ENCODE measurements at regions not wholly inside any gene's neighbourhood (a gene's known extent, or its start where the extent isn't known, plus 50 kb on each side); places are given as distances from the start of the nearest gene placed in this dataset.

DNA sequence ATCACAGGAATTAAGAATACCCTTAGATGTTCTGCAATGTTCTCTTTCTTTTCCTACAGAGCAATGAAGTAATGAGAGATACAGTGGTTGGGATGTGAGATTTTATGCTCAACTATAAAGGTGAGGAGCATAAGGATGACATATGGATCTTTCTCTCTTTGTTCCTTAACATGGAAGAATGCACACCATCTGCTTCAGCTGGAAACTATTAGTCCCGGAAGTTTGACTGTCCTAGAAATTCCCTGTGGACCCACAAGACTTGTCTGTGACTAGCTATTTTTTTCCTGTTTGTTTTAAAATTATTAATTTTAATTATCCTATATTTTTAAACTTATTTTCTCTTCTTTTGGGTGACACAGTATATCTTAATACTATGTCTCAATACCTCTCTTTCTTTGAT is 80.2 kb downstream of the DKK1 start:
- TF ChIP-seq POLR2A (IDR thresholded peaks at IDR 0.05) (no peak), CTCF (IDR thresholded peaks at IDR 0.05) (no peak)
